Spleen (tissue), 11 donors: ENCODE measurements at regions not wholly inside any gene's neighbourhood (a gene's known extent, or its start where the extent isn't known, plus 50 kb on each side); places are given as distances from the start of the nearest gene placed in this dataset.

Experiments used
- DNase-seq: peaks from one replicate; pipeline ENCODE4 v3.0.0-alpha.2; 2020
- H3K27ac ChIP-seq, 8 donors: fragments of 200-600 bp; sonication (generic) in 7 of 8; 1 replicate in 4 of 8; 2 replicates in 4 of 8; pipeline versions ENCODE4 v1.5.0 to v1.8.0; 2016 to 2021; ENCODE audit warnings: inconsistent platforms in 4 of 8, mild to moderate bottlenecking in 4 of 8, moderate library complexity in 1 of 8
- H3K27me3 ChIP-seq, 7 donors: fragments of 200-600 bp; sonication (generic) in 6 of 7; replicated peaks in 1 of 7; 1 replicate in 4 of 7; 2 replicates in 3 of 7; pipeline versions ENCODE4 v1.5.0 to v1.8.0; 2016 to 2021; ENCODE audit warnings: inconsistent platforms in 3 of 7, mild to moderate bottlenecking in 1 of 7
- H3K36me3 ChIP-seq, 6 donors: fragments of 200-600 bp; sonication (generic) in 5 of 6; 1 replicate in 4 of 6; 2 replicates in 2 of 6; pipeline versions ENCODE4 v1.5.0 to v1.8.0; 2016 to 2021; ENCODE audit warnings: inconsistent platforms in 2 of 6
- H3K4me1 ChIP-seq, 6 donors: fragments of 200-600 bp; sonication (generic) in 5 of 6; 1 replicate in 3 of 6; 2 replicates in 3 of 6; pipeline versions ENCODE4 v1.5.0 to v1.8.0; 2016 to 2021; ENCODE audit warnings: inconsistent platforms in 3 of 6
- H3K4me3 ChIP-seq, 8 donors: fragments of 200-600 bp; sonication (generic) in 7 of 8; 1 replicate in 4 of 8; 2 replicates in 4 of 8; pipeline versions ENCODE4 v1.5.0 to v1.8.0; 2016 to 2021; ENCODE audit warnings: inconsistent platforms in 4 of 8, mild to moderate bottlenecking in 4 of 8, moderate library complexity in 2 of 8
- H3K9me3 ChIP-seq, 8 donors: fragments of 200-600 bp; sonication (generic) in 7 of 8; 1 replicate in 4 of 8; 2 replicates in 4 of 8; pipeline versions ENCODE4 v1.5.0 to v1.8.0; 2016 to 2021; ENCODE audit warnings: inconsistent platforms in 4 of 8
- CTCF ChIP-seq, 11 experiments: fragments of 200-600 bp in 7 of 11; fragments of 450-650 bp in 4 of 11; sonication (generic) in 4 of 11; IDR thresholded peaks in 8 of 11; conservative IDR thresholded peaks in 3 of 11; 1 replicate in 7 of 11; 2 replicates in 4 of 11; pipeline versions ENCODE4 v1.4.0 to v1.8.0; 2016 to 2021; ENCODE audit warnings: antibody characterized with exemption in 11 of 11, inconsistent platforms in 4 of 11, mild to moderate bottlenecking in 1 of 11
- POLR2A ChIP-seq, 3 donors: fragments of 450-650 bp; IDR thresholded peaks; one replicate each; pipeline ENCODE4 v1.5.1; 2017; ENCODE audit warnings: antibody characterized with exemption in 3 of 3, mild to moderate bottlenecking in 1 of 3
- POLR2AphosphoS5 ChIP-seq, 3 donors: sonication (generic); formaldehyde crosslinking; IDR thresholded peaks; one replicate each; pipeline ENCODE4 v1.5.1; 2017; ENCODE audit warnings: antibody characterized with exemption in 3 of 3
- WGBS, 5 donors: extraction: QIAGEN DNeasy Blood & Tissue Kit in 3 of 5; methylation state at CpG; one replicate each; pipeline versions ENCODE4 v1.1.5 to v1.1.7; 2013 to 2018; 5-methylcytosine and 5-hydroxymethylcytosine counted together
- intact Hi-C: fragments of 100-400 bp; cut with DNase I; formaldehyde crosslinking; loops from one replicate; pipeline ENCODE4 v1.15.0; 2023; ENCODE audit warnings: low total_unique reads
- donor health status: healthy with polysubstance abuse.
- donor health status: DM: no; HTN: no; CAD: no; lungs with moderate emphysema.
- donor health status: DM: no; HTN: no; CAD: no.
- donor health status: Bipolar disorder and iron deficiency.
- donor health status: healthy.
- donor health status: DM: no; HTN: no; CAD: no.
- donor health status: DM: yes; HTN: yes; CAD: no.

DNA sequence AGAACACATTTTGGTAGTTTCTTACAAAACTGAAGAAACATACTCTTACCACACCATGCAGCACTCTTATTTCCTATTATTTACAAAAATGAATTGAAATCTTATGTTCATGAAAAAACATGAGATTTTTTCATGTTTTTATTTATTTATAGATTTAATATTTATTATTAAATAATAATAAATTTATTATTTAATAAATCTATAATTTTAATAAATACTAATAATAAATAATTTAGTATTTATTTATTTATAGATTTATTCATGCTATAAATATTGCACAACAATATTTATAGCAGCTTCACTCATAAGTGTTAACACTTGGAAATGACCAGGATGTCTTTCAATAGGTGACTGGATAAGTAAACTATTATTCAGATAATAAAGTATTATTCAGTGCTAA lies 91.6 kb upstream of the CPXCR1 start:
- DNase-seq, result no peak
- no peak for TF ChIP-seq POLR2A (IDR thresholded peaks at IDR 0.05)
- TF ChIP-seq CTCF (IDR thresholded peaks at IDR 0.05 in 8 of 11, conservative IDR thresholded peaks at IDR 0.05 in 3 of 11), result no peak
- no peak for TF ChIP-seq POLR2AphosphoS5 (IDR thresholded peaks at IDR 0.05)
- no peaks in the 10 kb centered on the region for H3K36me3 ChIP-seq
- no peaks in the 10 kb centered on the region for H3K4me1 ChIP-seq
- intact Hi-C loops, result no loop called here
- H3K27me3 ChIP-seq, result no peaks in the 10 kb centered on the region
- H3K4me3 ChIP-seq, result no peak overlapping the region
- peaks cover 0 to 14% (median 0%) of the 10 kb centered on the region in 8 donors for H3K9me3 ChIP-seq
- no peak overlapping the region for H3K27ac ChIP-seq

- Histone ChIP-seq H3K4me3 (no peak overlapping the region), H3K27me3 (no peaks in the 10 kb centered on the region), H3K36me3 (no peaks in the 10 kb centered on the region), H3K27ac (no peak overlapping the region), H3K9me3 (peaks cover 0 to 14% (median 0%) of the 10 kb centered on the region in 8 donors), H3K4me1 (no peaks in the 10 kb centered on the region)
- 43 to 60% (median 57%) methylated on average over 1 of the region's 1 CpG for WGBS, 5 donors
- intact Hi-C loops, result no loop called here
- no peak for DNase-seq
- no peak for TF ChIP-seq POLR2A (IDR thresholded peaks at IDR 0.05)
- TF ChIP-seq CTCF (IDR thresholded peaks at IDR 0.05 in 8 of 11, conservative IDR thresholded peaks at IDR 0.05 in 3 of 11), result no peak
- no peak for TF ChIP-seq POLR2AphosphoS5 (IDR thresholded peaks at IDR 0.05)
These were observed 86.2 kb upstream of the CPXCR1 start for GRCh38 chrX:88660836-88661235.

DNA sequence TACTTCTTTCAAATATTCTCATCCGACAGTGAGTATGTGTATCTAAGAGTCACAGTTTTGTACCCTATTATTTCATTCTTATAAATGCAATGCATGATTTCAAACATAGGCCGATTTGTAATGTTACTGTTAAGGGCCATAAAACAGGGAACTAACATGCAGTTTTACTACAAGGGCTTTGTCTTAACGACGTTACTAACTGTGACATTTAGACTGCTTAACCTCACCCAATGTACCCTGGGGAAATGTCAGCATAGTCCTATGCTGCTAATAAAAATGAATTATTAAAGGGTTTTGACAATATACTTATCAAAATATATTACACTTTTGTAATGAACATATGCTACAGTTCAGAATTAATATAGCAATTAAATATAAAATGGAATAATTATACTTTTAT lies 74.8 kb upstream of the CPXCR1 start:
- intact Hi-C loops, result no loop called here
- DNase-seq, result no peak
- Histone ChIP-seq H3K27ac (no peak overlapping the region), H3K36me3 (no peaks in the 10 kb centered on the region), H3K4me1 (no peaks in the 10 kb centered on the region), H3K4me3 (no peak overlapping the region), H3K27me3 (no peaks in the 10 kb centered on the region), H3K9me3 (peaks cover 0 to 7% (median 0%) of the 10 kb centered on the region in 8 donors)
- WGBS, 5 donors, result 65 to 87% (median 71%) methylated on average over 4 of the region's 4 CpGs
- TF ChIP-seq POLR2AphosphoS5 (IDR thresholded peaks at IDR 0.05), result no peak
- TF ChIP-seq CTCF (IDR thresholded peaks at IDR 0.05 in 8 of 11, conservative IDR thresholded peaks at IDR 0.05 in 3 of 11), result no peak
- no peak for TF ChIP-seq POLR2A (IDR thresholded peaks at IDR 0.05)
